ENCODE measurements at regions not wholly inside any gene's neighbourhood (a gene's known extent, or its start where the extent isn't known, plus 50 kb on each side); places are given as distances from the start of the nearest gene placed in this dataset.

- no peaks in the 10 kb centered on the region for H3K27me3 ChIP-seq (ENCODE audit: control insufficient read depth, extremely low read depth, insufficient read depth, low read length)
- DNase-seq (ENCODE audit: low read depth, low spot score) (no peak), FAIRE-seq (no peak)
- no peak overlapping the region for H3K27ac ChIP-seq (ENCODE audit: control insufficient read depth, insufficient read depth, low read length)
- H2AFZ ChIP-seq (ENCODE audit: control insufficient read depth, low read length), result no peak overlapping the region
- no peaks in the 10 kb centered on the region for H3K36me3 ChIP-seq (ENCODE audit: control insufficient read depth in 2 of 2, extremely low read depth in 1 of 2, insufficient read depth in 2 of 2, low read length in 2 of 2)
- dilution Hi-C loops (cut with MboI; ENCODE audit: extremely low pct_ligation_motif_present, low sequenced_read_pairs), result no loop called here
- H3K4me2 ChIP-seq (ENCODE audit: control insufficient read depth, extremely low read depth, insufficient read depth, low read depth, low read length), result no peak overlapping the region
- no peak overlapping the region for H3K4me3 ChIP-seq (ENCODE audit: control insufficient read depth in 2 of 3, extremely low read depth in 1 of 3, insufficient read depth in 2 of 3, low read depth in 1 of 3, low read length in 3 of 3)
- H3K79me2 ChIP-seq (ENCODE audit: control insufficient read depth, insufficient read depth, low read length), result no peaks in the 10 kb centered on the region
- H3K9me3 ChIP-seq (ENCODE audit: control insufficient read depth, low read depth, low read length), result no peaks in the 10 kb centered on the region
- H3K4me1 ChIP-seq (ENCODE audit: control insufficient read depth, extremely low read depth, insufficient read depth, low read length), result no peaks in the 10 kb centered on the region
- no peaks in the 10 kb centered on the region for H3K9me1 ChIP-seq (ENCODE audit: control insufficient read depth, extremely low read depth, insufficient read depth, low read length)
- no peaks in the 10 kb centered on the region for H4K20me1 ChIP-seq (ENCODE audit: control insufficient read depth, extremely low read depth, insufficient read depth, low read length)
- TF ChIP-seq CTCF (optimal IDR thresholded peaks at IDR 0.05 in 1 of 3, IDR thresholded peaks at IDR 0.05 in 1 of 3, conservative IDR thresholded peaks at IDR 0.05 in 1 of 3; ENCODE audit: extremely low read depth in 1 of 3, insufficient read depth in 2 of 3, low read length in 3 of 3) (no peak), EZH2 (IDR thresholded peaks at IDR 0.05; ENCODE audit: low read length) (no peak)
- no peak overlapping the region for H3K9ac ChIP-seq (ENCODE audit: control insufficient read depth, extremely low read depth, insufficient read depth, low read length)
These were observed 311.5 kb downstream of the CBLN2 start for GRCh38 chr18:72232644-72233043.

GRCh38 chr18:72225958-72226357 lies 318.2 kb downstream of the CBLN2 start:
- Histone ChIP-seq H3K36me3 (ENCODE audit: control insufficient read depth in 2 of 2, extremely low read depth in 1 of 2, insufficient read depth in 2 of 2, low read length in 2 of 2) (no peaks in the 10 kb centered on the region), H3K9ac (ENCODE audit: control insufficient read depth, extremely low read depth, insufficient read depth, low read length) (no peak overlapping the region), H3K27me3 (ENCODE audit: control insufficient read depth, extremely low read depth, insufficient read depth, low read length) (no peaks in the 10 kb centered on the region), H3K4me1 (ENCODE audit: control insufficient read depth, extremely low read depth, insufficient read depth, low read length) (no peaks in the 10 kb centered on the region), H3K79me2 (ENCODE audit: control insufficient read depth, insufficient read depth, low read length) (no peaks in the 10 kb centered on the region), H3K27ac (ENCODE audit: control insufficient read depth, insufficient read depth, low read length) (no peak overlapping the region), H3K4me2 (ENCODE audit: control insufficient read depth, extremely low read depth, insufficient read depth, low read depth, low read length) (no peak overlapping the region), H3K4me3 (ENCODE audit: control insufficient read depth in 2 of 3, extremely low read depth in 1 of 3, insufficient read depth in 2 of 3, low read depth in 1 of 3, low read length in 3 of 3) (no peak overlapping the region), H3K9me3 (ENCODE audit: control insufficient read depth, low read depth, low read length) (no peaks in the 10 kb centered on the region), H3K9me1 (ENCODE audit: control insufficient read depth, extremely low read depth, insufficient read depth, low read length) (no peaks in the 10 kb centered on the region), H2AFZ (ENCODE audit: control insufficient read depth, low read length) (no peak overlapping the region), H4K20me1 (ENCODE audit: control insufficient read depth, extremely low read depth, insufficient read depth, low read length) (no peaks in the 10 kb centered on the region)
- no peak for FAIRE-seq
- dilution Hi-C loops (cut with MboI; ENCODE audit: extremely low pct_ligation_motif_present, low sequenced_read_pairs), result no loop called here
- no peak for TF ChIP-seq CTCF (optimal IDR thresholded peaks at IDR 0.05 in 1 of 3, IDR thresholded peaks at IDR 0.05 in 1 of 3, conservative IDR thresholded peaks at IDR 0.05 in 1 of 3; ENCODE audit: extremely low read depth in 1 of 3, insufficient read depth in 2 of 3, low read length in 3 of 3)
- no peak for DNase-seq (ENCODE audit: low read depth, low spot score)
